ENCODE measurements at regions not wholly inside any gene's neighbourhood (a gene's known extent, or its start where the extent isn't known, plus 50 kb on each side); places are given as distances from the start of the nearest gene placed in this dataset.
"Not testable (repeated sequence)": the region's sequence is repeated elsewhere in the genome, so short reads cannot be mapped to it uniquely, and the experiment has no call there.

DNA sequence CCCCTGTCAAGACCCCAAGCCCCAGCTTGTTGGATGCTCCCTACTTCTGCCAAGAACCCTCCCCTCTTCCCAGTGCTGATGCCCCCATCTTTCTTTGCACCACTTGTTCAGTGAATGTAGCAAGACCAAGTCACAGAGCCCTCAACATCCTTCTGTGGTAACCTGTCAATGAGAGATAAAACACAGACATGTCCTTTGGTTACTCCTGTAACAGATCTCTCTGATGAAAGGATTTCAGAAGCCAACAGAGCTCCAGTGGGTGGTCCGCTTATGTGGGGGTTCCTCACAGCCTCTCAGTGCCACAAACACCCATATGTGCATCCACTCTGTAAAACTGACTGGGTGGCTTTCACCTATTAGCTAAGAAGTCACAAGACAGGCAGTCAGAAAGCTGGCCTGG, 93.2 kb upstream of the CST7 start:
- H3K27ac ChIP-seq, result no peak overlapping the region
- no peak for DNase-seq (ENCODE audit: low read depth, low spot score)

DNA sequence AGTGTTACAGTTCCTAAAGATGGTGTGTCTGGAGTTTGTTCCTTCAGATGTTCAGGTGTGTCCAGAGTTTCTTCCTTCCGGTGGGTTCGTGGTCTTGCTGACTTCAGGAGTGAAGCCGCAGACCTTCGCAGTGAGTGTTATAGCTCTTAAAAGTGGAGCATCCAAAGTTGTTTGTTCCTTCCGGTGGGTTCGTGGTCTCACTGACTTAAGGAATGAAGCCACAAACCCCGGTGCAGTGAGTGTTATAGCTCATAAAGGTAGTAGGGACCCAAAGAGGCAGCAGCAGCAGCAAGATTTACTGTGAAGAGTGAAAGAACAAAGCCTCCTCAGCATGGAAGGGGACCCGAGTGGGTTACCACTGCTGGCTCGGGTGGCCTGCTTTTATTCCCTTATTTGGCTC, 90.6 kb upstream of the CST7 start:
- not testable (repeated sequence) for DNase-seq (ENCODE audit: low read depth, low spot score); H3K27ac ChIP-seq

DNA sequence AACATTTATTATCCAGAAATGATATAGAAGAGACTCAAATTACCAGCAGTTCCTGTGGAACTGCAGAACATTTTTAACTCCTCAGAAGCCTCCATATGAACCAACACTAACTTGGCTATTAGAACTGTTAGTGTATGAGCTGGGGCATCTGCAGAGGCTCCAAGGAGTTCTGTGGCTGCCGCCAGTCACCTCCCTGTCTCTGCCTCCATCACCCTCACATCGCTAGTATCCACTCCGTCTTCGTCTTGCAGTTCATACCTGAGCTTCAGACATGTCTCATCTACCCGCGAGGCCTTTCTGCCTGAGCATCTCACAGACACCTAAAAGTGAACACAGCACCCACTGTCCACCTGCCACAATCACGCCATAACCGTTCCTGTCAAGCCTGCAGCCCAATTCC, 89.5 kb upstream of the CST7 start:
- no peak overlapping the region for H3K27ac ChIP-seq
- no peak for DNase-seq (ENCODE audit: low read depth, low spot score)

DNA sequence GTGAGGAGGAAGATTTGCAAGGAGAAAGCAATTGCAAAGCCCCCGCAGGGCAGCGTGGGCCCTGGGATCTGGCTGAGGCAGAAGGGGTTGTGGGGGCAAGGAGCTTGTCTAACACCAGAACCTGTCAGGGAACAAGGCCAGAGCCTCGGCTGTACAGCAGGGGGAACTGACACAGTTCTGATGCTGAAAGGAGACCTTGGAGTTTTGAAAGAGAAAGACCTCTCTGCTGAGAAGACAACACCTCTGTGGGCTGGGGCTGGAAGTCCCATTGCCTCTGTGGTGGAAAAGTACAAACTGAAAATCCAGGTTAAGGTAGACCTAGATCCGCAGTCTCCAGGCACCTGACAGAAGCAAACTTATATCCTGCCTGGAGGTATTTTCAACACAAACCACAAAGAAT, 86.9 kb upstream of the CST7 start:
- H3K27ac ChIP-seq, result no peak overlapping the region
- DNase-seq (ENCODE audit: low read depth, low spot score), result no peak

DNA sequence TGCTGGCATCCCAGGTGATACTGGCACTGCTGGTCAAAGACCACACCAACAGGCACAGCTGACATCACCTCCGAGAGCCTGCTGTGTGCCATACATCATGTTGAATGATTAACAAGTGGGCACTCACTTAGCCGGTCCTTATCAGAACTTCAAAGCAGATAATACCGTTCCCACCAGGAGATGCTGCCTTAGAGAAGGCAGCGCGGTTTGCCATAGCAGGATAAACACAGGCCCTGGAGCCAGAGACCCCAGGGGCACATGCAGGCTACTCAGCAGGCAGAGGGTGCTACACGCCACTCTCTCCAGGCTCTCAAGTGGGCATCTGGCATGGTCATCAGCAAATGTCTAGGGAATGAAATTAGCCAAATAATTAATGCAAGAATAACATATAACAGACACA, 86.5 kb upstream of the CST7 start:
- no peak overlapping the region for H3K27ac ChIP-seq
- DNase-seq (ENCODE audit: low read depth, low spot score), result no peak

DNA sequence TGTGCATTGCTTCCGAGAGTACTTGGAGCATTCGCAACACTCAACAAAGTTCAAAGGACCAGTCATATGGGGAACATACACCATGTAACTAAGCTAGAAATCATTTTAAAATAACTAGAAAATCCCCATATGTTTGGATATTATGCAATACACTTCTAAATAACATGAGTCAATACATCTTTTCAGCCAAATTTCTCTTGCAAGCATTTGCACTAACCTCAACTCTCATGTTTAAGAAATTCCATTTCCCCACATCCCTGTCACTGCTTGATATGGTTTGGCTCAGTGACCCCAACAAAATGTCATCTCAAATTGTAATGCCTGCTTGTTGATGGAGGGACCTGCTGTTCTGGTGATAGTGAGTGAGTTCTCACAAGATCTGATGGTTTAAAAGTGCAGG, 85.7 kb upstream of the CST7 start:
- DNase-seq (ENCODE audit: low read depth, low spot score), result no peak
- H3K27ac ChIP-seq, result no peak overlapping the region

DNA sequence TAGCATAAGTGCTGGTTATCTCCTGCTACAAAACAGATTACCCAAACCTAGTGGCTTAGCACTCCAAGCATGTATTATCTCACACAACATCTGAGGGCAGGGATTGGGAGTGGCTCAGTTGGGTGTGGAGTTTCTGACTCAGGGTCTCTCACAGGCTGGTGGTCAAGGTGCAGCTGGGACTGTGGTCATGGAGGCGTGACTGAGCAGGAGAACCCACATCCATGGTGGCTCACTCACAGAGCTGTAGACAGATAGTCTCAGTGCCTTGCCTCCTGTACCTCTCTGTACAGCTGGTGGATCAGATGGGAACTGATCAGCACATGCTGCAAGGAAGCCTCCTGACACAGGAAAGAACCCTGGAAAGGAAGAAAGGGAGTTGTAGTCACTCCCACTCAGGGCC, 83.1 kb upstream of the CST7 start:
- DNase-seq (ENCODE audit: low read depth, low spot score), result no peak
- H3K27ac ChIP-seq, result no peak overlapping the region

DNA sequence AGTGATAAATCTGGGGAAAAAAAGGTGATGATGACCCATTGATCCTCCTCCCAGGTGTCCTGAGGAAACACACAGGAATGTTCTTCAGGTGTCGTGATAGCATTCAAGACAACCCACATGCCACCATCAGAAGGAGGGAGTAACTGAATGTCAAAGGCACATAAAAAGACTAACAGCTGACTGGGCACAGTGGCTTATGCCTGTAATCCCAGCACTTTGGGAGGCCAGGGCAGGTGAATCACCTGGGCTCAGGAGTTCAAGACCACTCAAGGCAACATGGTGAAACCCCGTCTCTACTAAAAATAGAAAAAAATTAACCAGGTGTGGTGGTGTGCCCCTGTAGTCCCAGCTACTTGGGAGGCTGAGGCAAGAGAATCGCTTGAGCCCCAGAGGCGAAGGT, 82.3 kb upstream of the CST7 start:
- H3K27ac ChIP-seq, result no peak overlapping the region

DNA sequence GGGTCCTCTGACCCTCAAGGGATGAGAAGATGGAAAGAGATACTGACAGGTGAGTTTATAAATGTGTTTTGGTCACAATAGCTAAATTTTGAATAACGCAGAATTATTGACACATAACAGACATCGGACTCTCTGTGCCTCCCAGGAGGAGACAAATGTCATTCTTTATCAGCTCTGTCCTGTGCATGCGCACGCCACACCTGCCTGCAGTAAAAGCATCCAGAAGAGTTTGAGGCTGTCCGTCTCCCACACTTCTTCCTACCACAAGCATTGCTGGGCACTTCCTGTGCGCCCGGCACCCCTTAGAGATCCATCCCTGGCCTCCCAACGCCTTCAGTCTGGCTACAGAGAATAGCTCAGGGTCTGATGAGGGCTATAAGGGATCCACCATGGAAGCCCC, 81.5 kb upstream of the CST7 start:
- DNase-seq (ENCODE audit: low read depth, low spot score), result no peak
- no peak overlapping the region for H3K27ac ChIP-seq

More for the DNA sequence above, 82.3 kb upstream of the CST7 start:
- no peak for DNase-seq (ENCODE audit: low read depth, low spot score)

DNA sequence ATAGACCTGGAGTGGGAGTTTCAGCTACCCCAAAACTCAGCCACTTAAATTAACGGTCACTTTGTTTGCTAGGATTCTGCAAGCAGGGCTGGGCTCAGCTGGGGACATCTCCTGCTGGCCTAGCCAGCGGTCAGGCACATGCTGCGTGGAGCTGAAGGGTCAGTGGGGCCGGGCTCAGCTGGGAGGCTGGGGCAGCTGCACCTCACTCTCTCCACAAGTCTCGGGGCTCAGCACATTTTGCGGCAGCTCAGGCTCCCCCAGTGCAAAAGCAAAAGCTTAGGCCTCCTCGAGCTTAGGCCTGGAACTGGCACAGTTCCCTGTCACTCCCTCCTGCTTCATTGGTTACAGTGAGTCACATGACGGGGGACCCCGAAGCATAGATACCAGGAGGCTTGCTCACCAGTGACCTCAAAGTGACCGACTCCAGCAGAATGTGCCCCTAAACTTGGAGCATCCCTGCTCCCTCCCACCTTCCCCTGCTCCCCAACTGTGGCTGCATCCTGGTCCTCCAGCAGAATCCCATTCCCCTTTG, 80.6 kb upstream of the CST7 start:
- no peak overlapping the region for H3K27ac ChIP-seq
- no peak for DNase-seq (ENCODE audit: low read depth, low spot score)

DNA sequence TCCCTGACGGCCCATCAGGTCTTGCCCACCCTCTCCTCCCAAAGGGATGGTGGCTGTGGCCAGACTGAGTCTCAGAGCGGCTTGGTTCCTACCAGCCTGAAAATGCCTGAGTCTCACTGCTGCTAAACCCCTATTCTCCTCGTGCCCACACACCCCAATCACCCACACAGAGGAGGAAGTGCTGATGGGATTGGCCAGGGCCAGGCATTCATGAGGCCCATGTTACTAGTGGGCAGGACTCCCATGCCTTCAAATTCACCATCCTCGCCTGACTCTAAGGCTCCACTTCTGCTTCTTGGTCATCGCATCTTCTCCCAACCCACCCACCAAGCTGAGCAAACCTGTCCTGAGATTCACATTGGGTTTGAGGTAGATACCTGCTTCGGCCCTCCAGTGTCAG, 80.1 kb upstream of the CST7 start:
- H3K27ac ChIP-seq, result no peak overlapping the region
- no peak for DNase-seq (ENCODE audit: low read depth, low spot score)

DNA sequence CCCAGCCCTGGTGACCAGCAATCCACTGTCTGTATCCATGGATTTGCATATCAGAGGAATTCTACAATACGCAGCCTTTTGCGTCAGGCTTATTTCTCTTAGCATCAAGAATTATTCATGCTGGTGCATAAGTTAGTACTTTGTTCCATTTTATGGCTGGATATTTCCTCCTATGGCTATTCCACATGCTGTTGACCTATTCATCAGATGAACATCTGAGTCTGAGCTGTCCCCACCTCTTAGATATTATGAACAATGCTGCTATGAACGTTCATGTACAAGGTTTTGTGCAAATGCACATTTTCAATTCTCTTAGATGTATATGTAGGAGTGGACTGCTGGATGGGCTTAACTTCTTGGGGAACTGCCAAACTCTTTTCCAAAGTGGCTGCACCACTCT, 79.0 kb upstream of the CST7 start:
- no peak overlapping the region for H3K27ac ChIP-seq
- DNase-seq (ENCODE audit: low read depth, low spot score), result no peak

DNA sequence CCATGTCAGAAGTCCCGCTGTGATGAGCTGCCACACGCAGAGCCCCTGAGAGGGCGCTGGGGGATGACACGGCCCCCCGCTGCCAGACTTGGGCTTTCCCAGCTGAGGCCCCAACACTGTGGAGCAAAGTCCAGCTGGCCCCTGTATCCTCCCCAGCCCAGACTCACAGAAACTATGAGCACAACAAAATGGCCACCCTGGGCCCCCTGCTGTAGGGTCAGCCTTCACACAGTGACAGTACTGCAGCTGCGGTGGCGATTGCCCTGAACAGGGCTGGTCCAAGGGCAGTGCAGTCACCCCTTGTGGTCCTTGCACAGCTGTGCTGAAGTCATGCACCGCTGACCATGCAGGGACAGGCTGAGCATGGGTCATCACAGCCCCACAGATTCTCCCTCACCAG, 78.2 kb upstream of the CST7 start:
- no peak overlapping the region for H3K27ac ChIP-seq
- DNase-seq (ENCODE audit: low read depth, low spot score), result no peak

DNA sequence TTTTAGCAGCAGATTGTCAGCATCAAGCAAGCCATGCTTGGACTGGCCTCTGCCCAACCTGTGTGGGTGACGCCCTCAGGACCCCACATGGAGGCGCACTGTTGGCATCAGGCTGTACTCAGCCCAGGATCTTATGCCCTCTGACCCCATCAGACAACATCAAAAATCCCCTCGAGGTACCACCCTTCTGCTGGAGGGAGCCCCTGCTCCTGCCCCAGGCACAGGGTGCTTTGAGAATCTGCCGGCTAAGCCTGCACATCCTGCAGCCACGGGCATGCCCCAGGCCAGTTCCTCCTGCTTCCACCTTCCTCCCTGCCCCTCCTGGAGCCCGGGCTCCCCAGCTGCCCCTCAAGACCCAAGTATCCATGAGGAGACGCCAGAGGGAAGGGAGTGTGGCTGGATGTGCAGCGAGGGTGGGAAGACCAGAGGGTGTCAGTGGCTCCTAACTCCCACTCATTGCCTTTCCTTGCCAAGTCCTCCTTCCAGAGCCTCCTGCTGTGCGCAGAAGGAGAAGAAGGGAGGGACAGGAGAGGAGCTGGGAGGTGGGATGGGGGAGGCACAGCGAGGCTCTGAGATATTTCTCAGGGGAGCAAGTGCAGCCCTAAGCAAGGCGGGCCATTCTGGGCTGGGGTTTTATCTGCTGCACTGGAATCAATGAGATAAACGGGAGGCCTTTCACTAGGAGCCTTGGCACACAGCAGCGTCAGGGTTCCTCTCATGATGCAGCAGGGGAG, 77.4 kb upstream of the CST7 start:
- DNase-seq (ENCODE audit: low read depth, low spot score), result no peak
- H3K27ac ChIP-seq, result no peak overlapping the region

DNA sequence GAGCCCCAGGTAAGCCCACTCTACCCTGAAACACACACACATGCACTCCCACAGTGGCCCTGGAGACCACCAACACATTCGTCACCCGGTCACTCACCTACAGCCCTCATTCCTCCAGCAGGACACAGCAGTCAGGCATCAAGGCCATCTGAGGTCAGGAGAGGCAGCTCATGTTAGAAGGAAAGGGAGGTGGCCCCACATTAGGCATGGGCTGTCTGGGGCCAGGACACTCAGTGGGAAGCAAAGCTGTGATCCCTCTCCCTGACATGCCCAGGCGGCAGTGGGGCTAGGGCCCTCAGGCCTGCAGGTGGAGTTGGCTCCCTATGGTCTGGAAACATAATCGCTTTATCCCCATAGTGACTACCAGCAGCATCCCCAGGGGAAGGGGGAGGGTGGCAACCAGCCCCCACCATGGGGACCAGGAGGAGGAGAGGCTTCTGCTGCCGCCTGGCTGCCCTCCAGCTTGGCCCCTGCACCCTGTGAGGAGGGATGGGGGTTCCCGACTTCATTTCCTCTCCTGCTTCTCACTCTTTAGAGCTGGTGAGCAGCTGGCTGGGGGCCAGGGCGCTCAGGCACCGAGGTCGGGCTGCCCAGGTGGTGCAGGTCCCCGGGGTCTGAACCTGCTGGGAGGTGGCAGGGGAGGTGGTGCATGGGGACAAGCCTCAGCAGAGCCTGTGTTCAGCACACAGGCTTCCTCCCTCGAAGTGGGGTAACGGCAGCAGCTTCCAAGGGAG, 76.6 kb upstream of the CST7 start:
- DNase-seq (ENCODE audit: low read depth, low spot score), result no peak
- H3K27ac ChIP-seq, result no peak overlapping the region

DNA sequence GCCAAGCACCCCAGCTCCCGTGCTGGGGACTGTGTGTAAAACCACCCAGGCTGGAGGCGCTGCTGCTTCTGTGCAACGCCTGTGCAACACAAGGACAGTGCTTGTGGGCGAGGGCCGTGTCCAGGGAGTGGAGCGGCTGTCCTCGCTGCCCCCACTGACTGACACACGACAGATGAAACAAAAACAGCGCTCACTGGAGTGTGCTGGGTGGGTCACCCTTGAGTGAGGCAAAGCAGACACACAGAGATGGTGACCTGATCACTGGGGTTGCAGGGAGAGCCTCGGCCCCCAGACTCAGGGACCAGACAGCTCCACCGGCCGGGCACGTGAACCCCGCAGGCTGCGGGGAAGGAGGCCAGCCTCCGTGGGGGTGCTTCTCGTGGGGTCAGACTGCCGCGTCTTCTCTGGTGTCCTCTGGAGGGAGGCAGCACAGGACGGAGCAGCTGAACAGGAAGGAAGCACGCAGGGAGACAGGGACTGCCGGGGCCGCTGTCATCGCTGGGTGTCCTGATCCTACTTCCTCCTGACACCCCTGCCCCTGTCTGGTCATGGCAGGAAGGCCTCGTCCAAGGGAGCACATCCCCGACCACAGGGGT, 75.9 kb upstream of the CST7 start:
- DNase-seq (ENCODE audit: low read depth, low spot score), result no peak
- H3K27ac ChIP-seq, result no peak overlapping the region

DNA sequence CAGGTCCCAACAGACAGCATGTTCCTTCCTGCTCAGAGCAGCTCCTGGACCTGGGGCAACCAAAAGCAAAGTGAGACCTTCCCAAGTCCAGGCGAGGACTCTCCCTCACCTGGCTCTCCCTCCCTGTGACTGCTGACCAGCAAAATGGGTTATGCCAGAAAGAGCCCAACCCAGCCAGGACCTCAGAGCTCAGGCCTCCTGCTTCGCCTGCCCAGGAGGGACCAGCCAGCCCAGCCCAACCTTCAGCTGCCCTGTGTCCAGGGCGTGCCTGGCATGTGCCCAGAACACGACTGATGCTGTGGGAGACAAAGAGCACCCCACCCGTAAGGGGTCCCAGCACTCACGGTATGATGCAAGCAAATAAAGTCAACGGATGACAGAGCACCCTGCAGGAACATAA, 74.0 kb upstream of the CST7 start:
- no peak for DNase-seq (ENCODE audit: low read depth, low spot score)
- H3K27ac ChIP-seq, result no peak overlapping the region

DNA sequence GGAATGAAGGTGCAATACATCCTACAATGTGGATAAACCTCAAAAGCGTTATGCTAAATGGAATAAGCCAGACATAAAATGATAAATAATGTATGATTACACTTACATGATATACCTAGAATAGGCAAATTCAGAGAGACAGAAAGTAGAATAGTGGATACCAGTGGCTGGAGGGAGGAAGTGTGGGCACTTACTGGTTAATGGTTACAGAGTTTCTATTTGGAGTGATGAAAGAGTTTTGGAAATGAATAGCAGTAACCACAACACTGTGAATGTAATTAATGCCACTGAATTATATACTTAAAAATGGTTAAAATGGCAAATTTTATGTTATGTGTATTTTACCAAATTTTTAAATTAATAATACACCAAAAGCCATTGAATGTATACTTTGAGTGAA, 71.4 kb upstream of the CST7 start:
- H3K27ac ChIP-seq, result no peak overlapping the region

DNA sequence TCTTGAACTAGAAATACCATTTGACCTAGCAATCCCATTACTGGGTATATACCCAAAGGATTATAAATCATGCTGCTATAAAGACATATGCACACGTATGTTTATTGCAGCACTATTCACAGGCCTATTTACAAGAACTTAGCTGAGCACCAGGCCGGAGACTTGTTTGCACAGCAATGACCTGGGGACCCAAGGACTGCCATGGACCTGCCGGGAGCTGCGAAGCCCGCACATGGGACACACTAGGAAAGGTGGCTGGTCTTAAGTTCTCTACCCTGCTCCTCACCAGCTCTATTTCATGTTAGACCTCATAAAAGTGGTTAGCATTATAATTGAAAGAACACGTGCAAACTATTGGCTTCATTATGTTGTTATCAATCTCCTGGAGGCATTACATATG, 70.4 kb upstream of the CST7 start:
- no peak overlapping the region for H3K27ac ChIP-seq
- no peak for DNase-seq (ENCODE audit: low read depth, low spot score)

More for the DNA sequence above, 71.4 kb upstream of the CST7 start:
- DNase-seq (ENCODE audit: low read depth, low spot score), result no peak

DNA sequence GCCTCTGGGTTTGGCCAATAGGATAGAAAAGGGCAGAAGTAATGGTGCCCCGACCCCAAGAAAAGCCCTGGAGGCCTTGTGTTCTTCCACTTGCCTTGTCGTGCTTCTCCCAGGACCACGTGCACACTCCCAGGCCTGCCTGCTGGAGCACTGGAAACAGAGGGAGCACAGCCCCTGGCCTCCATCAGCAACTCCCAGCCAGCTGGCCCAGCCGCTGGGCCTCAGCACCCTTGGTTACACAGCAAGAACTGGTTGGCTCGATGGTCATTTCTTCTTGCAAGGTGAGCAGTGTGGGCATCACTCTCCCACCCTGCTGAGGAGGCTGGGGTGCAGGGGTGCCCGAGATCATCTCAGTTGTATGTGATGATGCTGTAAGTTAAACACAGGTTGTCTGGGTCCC, 69.2 kb upstream of the CST7 start:
- no peak for DNase-seq (ENCODE audit: low read depth, low spot score)

DNA sequence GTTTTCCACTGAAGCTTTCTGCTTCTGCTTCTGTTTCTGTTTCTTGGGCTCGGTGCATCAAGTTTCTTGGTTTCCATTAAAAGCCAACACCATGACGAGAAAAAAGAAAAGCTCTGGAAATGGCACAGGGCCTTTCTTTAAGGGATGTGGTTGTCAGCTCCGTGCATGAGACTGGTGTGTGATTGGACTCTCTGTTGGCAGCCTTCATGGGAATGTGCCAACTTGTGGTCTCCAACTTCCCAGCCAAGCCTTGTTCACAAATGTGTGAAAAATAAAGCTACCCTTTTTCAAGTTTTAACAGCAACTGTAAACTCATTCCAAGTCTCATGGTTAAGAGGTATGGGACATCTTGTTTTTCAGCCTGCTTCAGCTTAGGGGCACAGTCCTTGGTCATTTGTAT, 68.7 kb upstream of the CST7 start:
- no peak overlapping the region for H3K27ac ChIP-seq
- DNase-seq (ENCODE audit: low read depth, low spot score), result no peak

More for the DNA sequence above, 69.2 kb upstream of the CST7 start:
- no peak overlapping the region for H3K27ac ChIP-seq

All from epithelial cell of prostate (primary cell).